NCI-H226 (cell line): ENCODE measurements at regions not wholly inside any gene's neighbourhood (a gene's known extent, or its start where the extent isn't known, plus 50 kb on each side); places are given as distances from the start of the nearest gene placed in this dataset.
"Not testable (repeated sequence)": the region's sequence is repeated elsewhere in the genome, so short reads cannot be mapped to it uniquely, and the experiment has no call there.

Experiments used
- DNase-seq: peaks from one replicate; pipeline ENCODE4 v3.0.0-alpha.2; 2015

DNA sequence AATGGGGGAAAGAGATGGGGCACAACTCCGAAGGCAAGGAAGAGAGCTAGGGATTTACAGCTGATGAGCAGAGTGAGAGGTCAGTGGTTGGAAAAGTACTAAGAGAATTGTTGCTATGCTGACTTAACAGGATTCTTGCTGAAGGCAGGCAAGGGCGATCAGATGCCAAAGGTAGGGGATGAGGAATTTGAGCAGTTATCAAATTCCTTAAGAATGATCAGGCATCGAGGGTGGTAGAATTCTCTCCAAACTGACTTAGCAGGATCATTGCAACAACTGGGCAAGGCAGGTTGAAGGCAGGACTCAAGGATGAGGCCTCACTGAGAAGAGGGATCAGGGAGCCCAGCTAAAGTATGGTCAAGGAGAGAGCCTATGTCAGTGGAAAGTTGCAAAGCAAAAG lies 171.0 kb downstream of the HSD17B3 start:
- DNase-seq = no peak

DNA sequence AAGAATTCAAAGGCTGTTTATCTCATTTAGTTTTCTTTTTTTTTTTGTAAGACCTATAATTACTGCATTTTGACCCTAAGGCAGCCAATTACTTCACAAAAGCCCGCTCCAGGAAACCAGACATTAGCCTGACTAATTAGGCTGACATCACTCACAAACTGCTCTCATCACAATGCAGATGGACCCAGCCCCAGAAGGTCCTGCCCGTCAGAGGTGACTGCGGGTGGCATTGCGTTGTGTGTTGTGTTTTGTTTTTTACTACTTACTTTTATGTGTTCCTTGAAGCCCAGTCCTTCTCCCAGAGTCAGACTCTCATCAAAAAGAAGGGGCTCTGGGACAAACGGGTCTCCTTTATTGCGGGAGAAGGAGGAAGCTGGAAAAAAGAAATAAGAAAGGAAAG lies 172.2 kb downstream of the HSD17B3 start:
- DNase-seq = no peak

DNA sequence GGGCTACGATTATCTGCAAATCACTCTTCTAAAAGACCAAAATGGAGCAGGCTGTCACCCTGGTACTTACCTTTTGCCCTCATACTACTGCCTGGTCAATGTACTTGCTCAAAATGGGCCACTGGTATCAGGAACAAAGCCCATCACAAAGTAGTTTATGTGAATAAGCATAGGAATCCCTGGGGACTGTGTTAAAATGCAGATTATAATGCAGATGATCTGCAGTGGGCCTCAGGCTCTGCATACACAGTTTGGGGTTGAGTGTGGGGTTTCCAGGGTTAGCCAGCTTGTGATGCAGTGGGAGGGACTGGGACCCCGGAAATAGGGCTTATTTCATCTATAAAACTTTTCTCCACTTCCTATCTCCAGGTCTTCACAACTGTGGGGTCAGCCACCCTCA lies 173.1 kb downstream of the HSD17B3 start:
- DNase-seq = no peak

DNA sequence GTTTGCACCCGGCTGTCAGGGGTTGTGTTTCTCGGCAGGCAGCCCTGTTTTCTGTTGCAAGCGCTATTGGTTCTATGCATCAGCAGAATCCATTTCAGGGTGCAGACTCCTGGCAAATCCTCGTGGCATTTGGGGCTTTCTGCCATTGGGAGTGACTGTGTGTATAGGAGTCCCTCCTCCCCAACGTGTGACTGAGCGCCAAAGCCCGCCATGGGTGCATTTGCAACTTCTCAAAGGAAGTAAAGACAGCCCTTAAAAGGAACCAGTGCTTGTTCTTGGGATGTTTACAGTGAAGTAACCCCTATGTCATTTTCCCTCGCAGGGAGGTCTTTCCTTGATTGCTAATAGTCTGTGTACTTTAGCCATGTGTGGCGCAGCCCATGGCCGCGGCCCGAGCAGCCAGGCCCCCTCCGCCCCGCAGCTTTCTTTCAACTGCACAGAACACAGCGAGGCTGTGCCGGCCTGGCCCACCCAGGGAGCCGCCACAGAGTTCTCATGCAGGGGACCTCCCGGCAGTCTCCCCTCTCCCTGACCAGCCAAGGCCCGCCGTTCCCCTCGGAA lies 175.6 kb downstream of the HSD17B3 start:
- no peak for DNase-seq

DNA sequence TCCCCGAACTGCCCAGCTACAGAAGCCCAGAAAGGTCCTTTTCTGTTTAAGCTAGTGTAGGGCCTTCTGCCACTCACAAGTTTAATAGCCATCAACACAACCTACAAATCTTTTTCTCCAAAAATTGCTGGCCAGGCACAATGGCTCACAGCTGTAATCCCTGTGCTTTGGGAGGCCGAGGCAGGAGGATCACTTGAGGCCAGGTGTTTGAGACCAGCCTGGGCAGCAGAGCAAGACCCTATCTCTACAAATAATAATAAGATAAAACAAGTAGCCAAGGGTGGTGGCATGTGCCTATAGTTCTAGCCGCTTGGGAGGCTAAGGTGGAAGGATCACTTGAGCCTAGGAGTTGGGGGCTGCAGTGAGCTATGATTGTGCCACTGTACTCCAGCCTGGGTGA lies 176.4 kb downstream of the HSD17B3 start:
- DNase-seq = no peak

- DNase-seq = peak; percentile 26
These were observed 179.2 kb downstream of the HSD17B3 start for GRCh38 chr9:96122751-96123150.

DNA sequence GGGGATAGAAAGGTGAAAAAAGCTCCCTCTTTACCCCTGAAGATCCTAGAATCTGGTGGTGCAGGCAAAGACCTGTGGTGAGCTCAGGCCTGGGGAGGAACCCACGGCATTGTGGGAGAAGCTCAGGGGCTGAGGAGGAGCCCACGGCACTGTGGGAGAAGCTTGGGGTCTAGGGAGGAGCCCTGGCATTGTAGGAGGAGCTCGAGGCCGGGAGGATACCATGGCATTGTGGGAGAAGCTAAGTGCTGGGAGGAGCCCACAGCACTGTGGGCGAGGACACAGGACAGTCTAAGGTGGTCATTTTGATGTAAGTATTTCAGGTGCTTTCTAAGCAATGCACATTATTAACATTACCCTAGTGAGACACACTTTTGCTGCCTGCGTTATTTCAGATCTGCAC lies 179.7 kb downstream of the HSD17B3 start:
- DNase-seq = no peak

GRCh38 chr9:96121136-96121535 lies 180.8 kb downstream of the HSD17B3 start:
- no peak for DNase-seq

DNA sequence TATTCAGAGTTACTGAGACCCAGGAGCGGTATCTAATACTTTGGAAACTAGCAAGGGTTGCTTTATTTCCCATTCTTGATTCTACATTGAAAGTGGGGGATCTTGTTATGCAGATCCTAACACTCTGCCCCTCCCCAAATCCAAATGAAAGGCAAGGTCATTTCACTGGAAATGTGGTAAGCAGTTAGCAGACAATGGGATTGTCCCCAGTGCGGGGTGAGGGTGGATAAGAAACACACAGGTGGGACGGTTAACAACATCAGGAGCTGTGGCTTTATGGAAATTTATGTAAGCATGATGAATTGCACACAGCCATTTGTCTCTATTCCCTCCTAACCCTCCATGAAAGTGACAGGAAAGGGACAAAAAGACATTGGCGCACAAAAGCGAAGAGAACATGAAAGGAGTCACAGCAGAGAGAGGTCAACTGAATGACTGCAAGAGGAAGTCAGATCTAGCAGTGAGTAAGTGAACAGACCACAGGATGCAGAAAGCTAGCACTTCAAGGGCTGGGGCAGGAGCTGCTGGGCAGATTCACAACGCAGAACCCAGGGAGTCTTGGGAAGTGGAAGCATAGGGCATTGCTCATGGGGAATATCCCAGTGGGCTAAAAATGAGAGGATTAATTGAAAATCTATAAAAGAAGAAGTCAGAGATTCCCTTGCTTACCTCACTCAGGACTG lies 184.4 kb downstream of the HSD17B3 start:
- no peak for DNase-seq

DNA sequence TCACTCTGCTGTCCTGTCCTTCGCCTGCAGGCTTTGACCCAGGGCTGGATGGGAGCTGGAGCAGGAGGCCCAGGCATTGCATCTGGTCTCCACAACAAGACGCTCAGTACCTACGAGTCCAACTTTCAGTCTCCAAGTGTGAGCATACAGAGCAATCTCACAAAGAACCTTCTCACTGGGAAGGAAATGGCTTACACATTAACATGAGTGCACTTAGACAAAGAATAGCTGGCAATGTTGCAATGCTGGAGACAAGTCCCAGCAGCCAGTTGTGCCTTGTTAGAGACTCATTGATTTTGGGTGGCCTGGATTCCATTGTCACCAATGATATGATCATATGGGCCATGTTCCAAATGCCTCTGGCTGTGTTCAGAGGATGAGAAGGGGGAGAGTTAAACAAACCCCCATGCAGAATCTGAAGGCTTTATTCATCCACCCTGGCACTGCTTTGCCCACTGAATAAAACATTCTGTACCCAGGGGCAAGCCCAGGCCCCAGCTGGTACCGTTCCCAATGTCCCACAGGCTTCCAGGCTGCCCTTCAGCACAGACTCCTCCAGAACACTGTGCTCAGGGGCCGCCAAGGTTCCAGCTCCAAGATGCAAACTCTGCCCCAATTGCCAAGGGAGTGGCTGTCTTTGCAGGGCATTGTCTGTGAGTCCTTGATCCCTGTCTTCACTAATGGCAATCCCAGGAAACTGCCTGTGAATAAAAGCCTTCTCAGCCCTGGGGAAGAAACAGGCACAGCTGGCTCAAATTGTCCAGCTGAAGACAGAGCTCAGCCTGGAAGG lies 185.5 kb downstream of the HSD17B3 start:
- no peak for DNase-seq

DNA sequence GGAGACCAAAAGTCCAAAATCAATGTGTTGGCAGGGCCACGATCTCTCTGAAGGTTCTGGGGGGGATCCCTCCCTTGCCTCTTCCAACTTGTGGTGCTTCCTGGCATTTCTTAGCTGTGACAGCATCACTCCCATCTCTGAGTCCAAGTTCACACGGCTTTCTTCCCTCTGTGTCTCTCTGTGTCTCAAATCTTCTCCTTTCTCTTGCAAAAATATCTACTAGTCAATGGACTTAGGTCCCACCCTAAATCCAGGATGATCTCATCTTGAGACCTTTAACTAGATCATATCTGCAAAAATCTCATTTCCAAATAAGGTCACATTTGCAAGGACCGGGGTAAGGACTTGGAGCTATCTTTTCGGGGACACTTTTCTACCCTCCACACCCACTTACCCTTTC lies 186.1 kb downstream of the HSD17B3 start:
- DNase-seq = no peak

DNA sequence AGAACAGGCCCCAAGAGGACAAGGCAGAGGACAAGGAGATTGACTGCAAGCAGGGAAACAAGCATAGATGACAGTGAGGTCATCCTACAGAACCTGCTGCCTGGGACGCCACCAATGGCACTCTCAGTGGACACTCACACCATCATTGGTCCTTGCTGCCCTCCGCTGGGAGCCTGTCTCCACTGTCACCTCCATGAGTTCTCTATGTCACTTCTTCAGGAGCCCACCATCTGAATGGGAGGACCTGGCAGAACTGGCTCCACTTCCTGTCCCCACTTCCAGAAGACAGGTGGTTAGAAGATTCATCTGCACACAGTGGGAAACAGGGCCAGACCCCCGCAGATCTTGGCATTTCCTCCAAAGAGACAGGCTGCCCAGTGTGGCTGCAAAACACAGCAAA lies 188.9 kb downstream of the HSD17B3 start:
- DNase-seq = no peak

- no peak for DNase-seq
These were observed 192.2 kb downstream of the HSD17B3 start for GRCh38 chr9:96109680-96110351.

GRCh38 chr9:96108691-96109380 lies 193.1 kb downstream of the HSD17B3 start:
- DNase-seq = no peak

- DNase-seq = no peak
These were observed 194.5 kb downstream of the HSD17B3 start for GRCh38 chr9:96107436-96107835.

- DNase-seq = no peak
These were observed 201.3 kb downstream of the HSD17B3 start for GRCh38 chr9:96100385-96101300.

DNA sequence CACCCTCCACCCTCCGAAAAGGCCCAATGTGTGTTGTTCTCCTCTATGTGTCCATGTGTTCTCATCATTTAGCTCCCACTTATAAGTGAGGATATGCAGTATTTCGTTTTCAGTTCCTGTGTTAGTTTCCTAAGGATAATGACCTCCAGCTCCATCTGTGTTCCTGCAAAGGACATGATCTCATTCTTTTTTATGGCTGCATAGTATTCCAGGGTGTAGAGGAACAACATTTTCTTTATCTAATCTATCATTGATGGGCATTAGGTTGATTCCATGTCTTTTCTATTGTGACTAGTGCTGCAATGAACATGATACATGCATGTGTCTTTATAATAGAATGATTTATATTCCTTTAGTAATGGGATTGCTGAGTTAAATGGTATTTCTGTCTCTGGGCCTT lies 211.3 kb downstream of the HSD17B3 start:
- DNase-seq = not testable (repeated sequence)

GRCh38 chr9:96089452-96090085 lies 212.4 kb downstream of the HSD17B3 start:
- no peak for DNase-seq

DNA sequence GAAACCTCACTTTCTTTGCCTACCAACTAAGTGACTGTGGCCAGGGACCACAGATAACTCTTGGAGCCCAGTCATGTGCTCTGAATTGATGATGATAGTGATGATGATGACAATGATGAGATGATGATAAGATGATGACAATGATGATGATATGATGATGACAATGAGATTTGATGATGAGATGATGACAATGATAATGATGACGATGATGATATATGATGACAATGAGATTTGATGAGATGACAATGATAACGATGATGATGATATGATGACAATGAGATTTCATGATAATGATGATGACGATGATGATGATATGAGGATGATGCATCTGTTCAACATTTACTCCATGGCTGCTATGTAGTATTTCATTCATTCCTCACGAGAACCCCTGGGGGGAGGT lies 213.0 kb downstream of the ERCC6L2 start:
- DNase-seq = no peak

DNA sequence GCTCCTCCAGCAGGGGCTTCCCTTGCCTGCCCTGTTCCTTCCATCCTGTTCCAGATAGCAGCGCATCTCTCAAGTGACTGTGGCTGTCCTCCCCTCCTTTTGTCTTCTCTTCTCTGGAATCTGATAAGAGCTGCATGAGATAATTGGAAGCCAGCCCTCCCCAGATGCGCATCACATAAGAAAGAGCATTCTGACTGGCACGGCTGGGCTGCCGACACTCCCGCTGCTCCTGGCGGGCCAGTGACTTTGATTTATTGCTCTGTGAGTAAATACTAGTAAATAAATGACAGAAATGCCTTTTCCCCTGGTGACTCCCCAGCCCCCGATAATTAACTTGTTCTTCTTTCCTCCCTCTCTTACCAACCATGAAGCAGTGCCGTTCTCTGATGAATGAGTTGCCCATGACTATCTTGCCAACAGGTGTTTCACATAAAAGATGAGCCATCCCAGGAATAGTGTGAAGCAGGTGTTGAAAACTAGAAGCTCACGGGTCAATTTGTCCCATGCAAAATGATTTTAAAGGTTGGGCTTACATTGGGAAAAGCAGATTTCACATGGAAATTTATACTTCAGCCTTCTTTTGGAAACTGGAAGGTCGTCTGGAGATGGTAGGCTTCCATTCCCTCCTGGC lies 212.3 kb downstream of the ERCC6L2 start:
- DNase-seq = no peak
